ENCODE measurements at regions not wholly inside any gene's neighbourhood (a gene's known extent, or its start where the extent isn't known, plus 50 kb on each side); places are given as distances from the start of the nearest gene placed in this dataset.
"Not testable (repeated sequence)": the region's sequence is repeated elsewhere in the genome, so short reads cannot be mapped to it uniquely, and the experiment has no call there.

GRCh38 chr1:70747123-70747522 lies 300.5 kb downstream of the PTGER3 start:
- not testable (repeated sequence) for DNase-seq (ENCODE audit: low read depth in 2 of 3, low spot score in 1 of 3)

GRCh38 chr1:70751676-70752287 lies 295.8 kb downstream of the PTGER3 start:
- DNase-seq (ENCODE audit: low read depth in 2 of 3, low spot score in 1 of 3) = not testable (repeated sequence)

GRCh38 chr1:70754701-70755100 lies 292.9 kb downstream of the PTGER3 start:
- DNase-seq (ENCODE audit: low read depth in 2 of 3, low spot score in 1 of 3) = no peak

- no peak for DNase-seq (ENCODE audit: low read depth in 2 of 3, low spot score in 1 of 3)
Measured at GRCh38 chr1:70760154-70760553, 287.5 kb downstream of the PTGER3 start.

GRCh38 chr1:70762386-70762785 lies 285.2 kb downstream of the PTGER3 start:
- no peak for DNase-seq (ENCODE audit: low read depth in 2 of 3, low spot score in 1 of 3)

GRCh38 chr1:70764747-70765146 lies 282.9 kb downstream of the PTGER3 start:
- DNase-seq (ENCODE audit: low read depth in 2 of 3, low spot score in 1 of 3) = no peak

DNA sequence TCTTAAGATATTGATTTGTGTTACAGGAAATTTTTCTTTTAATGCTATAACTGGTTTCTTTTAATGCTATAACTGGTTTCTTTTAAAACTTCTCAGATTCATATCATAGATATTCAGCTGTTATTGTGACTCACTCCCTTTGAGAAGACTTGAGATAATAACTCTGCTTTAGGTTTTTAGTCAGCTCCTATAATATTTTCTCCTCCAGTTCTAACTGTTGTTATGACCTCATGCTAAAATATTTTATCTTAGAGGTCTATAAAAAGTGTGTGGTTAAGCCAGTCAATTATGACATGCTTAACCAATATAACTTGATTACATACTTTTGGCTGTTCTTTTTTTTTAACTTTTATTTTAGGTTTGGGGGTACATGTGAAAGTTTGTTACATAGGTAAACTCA lies 280.2 kb downstream of the PTGER3 start:
- no peak for DNase-seq (ENCODE audit: low read depth in 2 of 3, low spot score in 1 of 3)

DNA sequence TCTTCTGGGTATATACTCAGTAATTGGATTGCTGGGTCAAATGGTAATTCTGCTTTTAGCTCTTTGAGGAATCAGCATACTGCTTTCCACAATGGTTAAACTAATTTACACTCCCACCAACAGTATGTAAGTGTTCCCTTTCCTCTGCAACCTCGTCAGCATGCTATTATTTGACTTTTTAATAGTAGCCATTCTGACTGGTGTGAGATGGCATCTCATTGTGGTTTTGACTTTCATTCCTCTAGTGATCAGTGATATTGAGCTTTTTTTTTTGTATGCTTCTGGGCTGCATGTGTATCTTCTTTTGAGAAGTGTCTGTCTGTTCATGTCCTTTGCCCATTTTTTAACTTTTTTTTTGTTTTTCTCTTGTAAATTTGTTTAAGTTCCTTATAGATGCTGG lies 279.4 kb downstream of the PTGER3 start:
- no peak for DNase-seq (ENCODE audit: low read depth in 2 of 3, low spot score in 1 of 3)

DNA sequence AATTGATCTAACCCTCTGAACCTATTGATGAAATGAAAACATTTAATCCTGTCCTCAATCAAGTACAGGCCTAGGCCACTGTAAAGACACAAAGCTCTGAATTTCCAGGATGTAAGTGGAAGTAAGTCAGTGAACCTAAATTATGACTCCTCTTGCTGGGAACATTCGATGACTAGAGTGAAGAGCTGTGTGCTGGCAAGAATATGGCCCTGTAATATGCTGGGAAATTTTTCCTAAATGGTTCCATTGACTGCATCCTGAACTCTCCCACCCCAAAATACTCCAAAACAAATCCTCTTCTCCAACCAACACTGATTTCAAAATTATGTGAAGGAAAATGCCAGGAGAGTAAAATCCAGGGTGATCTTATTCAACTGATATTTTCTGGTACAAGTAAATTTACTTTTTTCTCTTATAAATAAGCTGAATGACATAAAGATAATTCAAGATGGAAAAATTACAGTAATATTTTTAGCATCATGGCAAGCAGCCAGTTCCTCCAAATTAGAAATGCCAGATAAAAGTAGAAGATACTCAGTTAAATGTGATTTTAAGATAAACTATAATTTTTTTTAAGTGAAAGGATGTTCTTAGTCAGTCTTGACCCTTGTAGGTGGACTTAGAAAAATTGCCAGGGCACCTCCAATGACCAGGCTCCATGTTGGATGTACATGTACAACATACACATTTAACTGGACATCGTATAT lies 269.4 kb downstream of the PTGER3 start:
- no peak for DNase-seq (ENCODE audit: low read depth in 2 of 3, low spot score in 1 of 3)

- no peak for DNase-seq (ENCODE audit: low read depth in 2 of 3, low spot score in 1 of 3)
Measured at GRCh38 chr1:70778934-70779333, 268.7 kb downstream of the PTGER3 start.

- DNase-seq (ENCODE audit: low read depth in 2 of 3, low spot score in 1 of 3) = no peak
Measured at GRCh38 chr1:70779571-70779970, 268.0 kb downstream of the PTGER3 start.

GRCh38 chr1:70785287-70785686 lies 262.3 kb downstream of the PTGER3 start:
- no peak for DNase-seq (ENCODE audit: low read depth in 2 of 3, low spot score in 1 of 3)

DNA sequence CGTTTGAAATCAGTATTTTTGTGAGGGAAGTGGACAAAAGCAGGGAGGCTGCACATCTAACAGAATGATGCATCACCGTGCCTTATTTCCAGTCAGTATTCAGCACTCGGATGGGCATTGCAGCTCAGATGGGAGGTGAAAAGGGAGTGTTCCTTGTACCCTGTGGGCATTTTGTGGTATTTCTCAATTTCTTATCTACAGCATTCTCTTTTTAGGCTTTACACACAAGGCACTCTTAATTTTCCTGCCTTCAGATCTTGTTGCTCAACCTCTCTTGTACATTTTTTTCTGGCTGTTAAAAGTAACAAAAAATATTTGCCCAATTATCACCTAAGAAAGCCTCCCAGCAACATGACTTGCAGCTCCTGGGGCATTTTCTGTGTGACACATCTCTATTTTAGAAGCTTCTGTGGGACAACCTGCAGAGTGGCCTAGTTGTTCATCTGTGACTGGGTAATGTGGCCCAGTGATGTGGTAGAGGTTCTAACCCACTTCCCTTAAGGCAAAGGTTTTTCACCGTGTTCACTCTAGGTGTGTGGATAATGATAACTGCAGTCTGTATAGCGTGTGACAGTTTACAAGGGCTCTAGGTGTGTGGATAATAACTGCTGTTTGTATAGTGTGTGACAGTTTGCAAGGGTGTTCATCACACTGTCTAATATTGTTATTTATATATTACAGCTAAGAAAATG lies 257.2 kb downstream of the PTGER3 start:
- DNase-seq (ENCODE audit: low read depth in 2 of 3, low spot score in 1 of 3) = no peak

DNA sequence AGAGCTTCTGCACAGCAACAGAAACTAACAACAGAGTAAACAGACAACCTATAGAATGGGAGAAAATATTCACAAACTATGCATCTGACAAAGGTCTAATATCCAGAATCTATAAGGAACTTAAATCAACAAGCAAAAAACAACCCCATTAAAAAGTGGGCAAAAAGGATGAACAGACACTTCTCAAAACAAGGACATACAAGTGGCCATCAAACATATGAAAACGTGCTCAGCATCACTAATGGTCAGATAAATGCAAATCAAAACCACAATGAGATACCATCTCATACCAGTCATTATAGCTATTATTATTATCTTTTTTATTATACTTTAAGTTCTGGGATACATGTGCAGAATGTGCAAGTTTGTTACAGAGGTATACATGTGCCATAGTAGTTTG lies 252.6 kb downstream of the PTGER3 start:
- not testable (repeated sequence) for DNase-seq (ENCODE audit: low read depth in 2 of 3, low spot score in 1 of 3)

DNA sequence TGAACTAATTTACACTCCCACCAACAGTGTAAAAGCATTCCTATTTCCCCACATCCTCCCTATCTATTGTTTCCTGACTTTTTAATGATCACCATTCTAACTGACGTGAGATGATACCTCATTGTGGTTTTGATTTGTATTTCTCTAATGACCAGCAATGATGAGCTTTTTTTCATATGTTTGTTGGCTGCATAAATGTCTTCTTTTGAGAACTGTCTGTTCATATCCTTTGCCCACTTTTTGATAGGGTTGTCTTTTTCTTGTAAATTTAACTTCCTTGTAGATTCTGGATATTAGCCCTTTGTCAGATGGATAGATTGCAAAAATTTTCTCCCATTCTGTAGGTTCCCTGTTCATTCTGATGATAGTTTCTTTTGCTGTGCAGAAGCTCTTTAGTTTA lies 251.3 kb downstream of the PTGER3 start:
- DNase-seq (ENCODE audit: low read depth in 2 of 3, low spot score in 1 of 3) = not testable (repeated sequence)

GRCh38 chr1:70802625-70803024 lies 245.0 kb downstream of the PTGER3 start:
- not testable (repeated sequence) for DNase-seq (ENCODE audit: low read depth in 2 of 3, low spot score in 1 of 3)

DNA sequence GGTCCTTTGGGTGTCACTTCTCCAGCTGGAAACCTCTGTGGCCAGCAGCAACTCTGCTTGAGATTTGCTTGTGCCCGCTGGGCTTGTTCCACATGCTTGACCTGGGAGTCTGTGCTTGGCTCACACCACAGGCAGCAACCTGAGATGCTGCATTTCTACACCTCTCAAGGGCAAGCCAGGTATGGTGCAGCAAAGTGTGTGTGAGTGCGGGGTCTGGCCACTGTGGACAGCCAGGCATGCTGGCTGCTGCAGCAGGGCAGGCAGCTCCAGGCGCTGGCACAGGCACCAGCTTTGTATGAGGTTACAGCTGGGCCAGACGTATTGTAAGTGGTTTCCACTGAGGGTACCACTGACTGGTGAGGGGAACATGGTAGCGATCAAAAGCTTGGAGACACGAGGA lies 242.0 kb downstream of the PTGER3 start:
- DNase-seq (ENCODE audit: low read depth in 2 of 3, low spot score in 1 of 3) = no peak

GRCh38 chr1:70807088-70807664 lies 240.4 kb downstream of the PTGER3 start:
- DNase-seq (ENCODE audit: low read depth in 2 of 3, low spot score in 1 of 3) = no peak

GRCh38 chr1:70809069-70809468 lies 238.5 kb downstream of the PTGER3 start:
- DNase-seq (ENCODE audit: low read depth in 2 of 3, low spot score in 1 of 3) = no peak

DNA sequence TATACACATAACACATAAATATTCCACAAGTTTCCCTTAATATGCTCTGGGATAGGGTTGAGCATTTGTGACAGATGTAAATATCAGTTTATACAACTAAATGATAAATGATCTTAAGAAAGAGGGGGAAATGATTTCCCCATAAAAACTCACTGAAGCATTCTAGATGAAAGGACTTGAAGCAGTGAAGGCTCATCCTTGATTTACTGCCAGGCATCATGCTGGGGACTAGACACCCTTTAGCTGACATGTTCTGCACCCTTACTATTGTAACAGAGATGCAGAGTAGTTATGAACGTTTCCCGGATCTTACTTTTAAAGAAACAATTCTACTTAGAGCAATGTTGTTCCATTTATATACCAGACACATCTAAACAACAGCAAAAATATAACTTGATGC lies 235.8 kb downstream of the PTGER3 start:
- no peak for DNase-seq (ENCODE audit: low read depth in 2 of 3, low spot score in 1 of 3)

DNA sequence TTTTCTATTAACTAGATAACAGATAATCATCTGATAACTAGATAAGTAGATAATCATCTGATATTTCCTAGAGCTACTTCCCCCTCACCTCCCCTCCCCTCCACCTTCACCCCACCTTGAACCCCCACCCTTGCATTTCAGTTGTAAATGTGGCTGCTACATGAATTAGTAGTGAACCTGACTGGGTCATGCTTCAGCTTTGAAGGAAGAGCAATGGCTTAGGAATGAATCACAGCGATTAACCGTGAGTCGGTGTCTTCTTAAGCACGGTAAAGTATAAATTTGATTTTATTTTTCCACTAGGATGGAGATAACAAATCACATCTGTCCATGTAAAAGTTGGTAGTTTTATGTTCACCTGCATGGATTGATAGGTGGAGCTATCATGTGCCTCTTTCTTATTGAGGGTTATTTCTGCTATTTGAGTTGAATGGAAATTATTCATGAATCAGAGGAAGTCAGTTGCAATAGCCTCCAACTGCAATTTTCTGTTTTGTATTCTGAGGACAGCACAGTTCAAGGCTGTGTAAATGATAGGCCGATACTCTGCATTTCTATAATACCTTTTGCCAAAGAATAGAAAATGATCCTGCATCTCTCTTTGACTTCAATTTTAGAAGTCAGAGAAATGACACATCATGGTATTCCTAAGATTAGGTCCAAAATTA lies 235.0 kb downstream of the PTGER3 start:
- no peak for DNase-seq (ENCODE audit: low read depth in 2 of 3, low spot score in 1 of 3)
